Spleen (tissue), 7 donors: ENCODE measurements at regions not wholly inside any gene's neighbourhood (a gene's known extent, or its start where the extent isn't known, plus 50 kb on each side); places are given as distances from the start of the nearest gene placed in this dataset.

Source experiments
- POLR2A ChIP-seq, 3 donors: fragments of 450-650 bp; IDR thresholded peaks; one replicate each; pipeline ENCODE4 v1.5.1; 2017; ENCODE audit warnings: antibody characterized with exemption in 3 of 3, mild to moderate bottlenecking in 1 of 3
- POLR2AphosphoS5 ChIP-seq, 3 donors: sonication (generic); formaldehyde crosslinking; IDR thresholded peaks; one replicate each; pipeline ENCODE4 v1.5.1; 2017; ENCODE audit warnings: antibody characterized with exemption in 3 of 3
- TF ChIP-seq, protein P1 (sequence below), 11 experiments: fragments of 200-600 bp in 7 of 11; fragments of 450-650 bp in 4 of 11; sonication (generic) in 4 of 11; IDR thresholded peaks in 8 of 11; conservative IDR thresholded peaks in 3 of 11; 1 replicate in 7 of 11; 2 replicates in 4 of 11; pipeline versions ENCODE4 v1.4.0 to v1.8.0; 2016 to 2021; ENCODE audit warnings: antibody characterized with exemption in 11 of 11, inconsistent platforms in 4 of 11, mild to moderate bottlenecking in 1 of 11
- donor health status: DM: no; HTN: no; CAD: no; lungs with moderate emphysema.
- donor health status: DM: no; HTN: no; CAD: no.
- donor health status: DM: no; HTN: no; CAD: no.

DNA sequence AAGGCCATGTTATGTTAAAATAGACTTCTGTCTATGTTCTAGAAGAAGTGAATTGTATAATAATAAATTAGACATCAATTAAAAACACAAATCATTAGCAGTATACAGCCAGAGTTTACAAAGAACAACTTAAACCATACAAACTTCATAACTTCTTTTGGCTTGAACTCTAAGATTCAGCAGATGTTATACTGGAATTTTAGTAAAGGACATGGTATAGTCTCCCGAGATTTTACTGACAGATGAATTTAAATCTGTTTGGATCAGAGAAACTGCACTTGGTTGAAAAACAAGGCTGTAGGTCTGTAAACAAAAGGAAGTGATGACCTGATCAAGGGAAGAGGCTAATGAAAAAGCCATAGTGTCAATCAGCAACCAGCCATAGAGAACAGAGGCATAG is 132.6 kb upstream of the TBX18 start:
- TF ChIP-seq, protein P1, sequence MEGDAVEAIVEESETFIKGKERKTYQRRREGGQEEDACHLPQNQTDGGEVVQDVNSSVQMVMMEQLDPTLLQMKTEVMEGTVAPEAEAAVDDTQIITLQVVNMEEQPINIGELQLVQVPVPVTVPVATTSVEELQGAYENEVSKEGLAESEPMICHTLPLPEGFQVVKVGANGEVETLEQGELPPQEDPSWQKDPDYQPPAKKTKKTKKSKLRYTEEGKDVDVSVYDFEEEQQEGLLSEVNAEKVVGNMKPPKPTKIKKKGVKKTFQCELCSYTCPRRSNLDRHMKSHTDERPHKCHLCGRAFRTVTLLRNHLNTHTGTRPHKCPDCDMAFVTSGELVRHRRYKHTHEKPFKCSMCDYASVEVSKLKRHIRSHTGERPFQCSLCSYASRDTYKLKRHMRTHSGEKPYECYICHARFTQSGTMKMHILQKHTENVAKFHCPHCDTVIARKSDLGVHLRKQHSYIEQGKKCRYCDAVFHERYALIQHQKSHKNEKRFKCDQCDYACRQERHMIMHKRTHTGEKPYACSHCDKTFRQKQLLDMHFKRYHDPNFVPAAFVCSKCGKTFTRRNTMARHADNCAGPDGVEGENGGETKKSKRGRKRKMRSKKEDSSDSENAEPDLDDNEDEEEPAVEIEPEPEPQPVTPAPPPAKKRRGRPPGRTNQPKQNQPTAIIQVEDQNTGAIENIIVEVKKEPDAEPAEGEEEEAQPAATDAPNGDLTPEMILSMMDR (IDR thresholded peaks at IDR 0.05 in 8 of 11, conservative IDR thresholded peaks at IDR 0.05 in 3 of 11): no peak
- TF ChIP-seq POLR2AphosphoS5 (IDR thresholded peaks at IDR 0.05) (no peak), POLR2A (IDR thresholded peaks at IDR 0.05) (no peak)
